ENCODE measurements at regions not wholly inside any gene's neighbourhood (a gene's known extent, or its start where the extent isn't known, plus 50 kb on each side); places are given as distances from the start of the nearest gene placed in this dataset.

DNA sequence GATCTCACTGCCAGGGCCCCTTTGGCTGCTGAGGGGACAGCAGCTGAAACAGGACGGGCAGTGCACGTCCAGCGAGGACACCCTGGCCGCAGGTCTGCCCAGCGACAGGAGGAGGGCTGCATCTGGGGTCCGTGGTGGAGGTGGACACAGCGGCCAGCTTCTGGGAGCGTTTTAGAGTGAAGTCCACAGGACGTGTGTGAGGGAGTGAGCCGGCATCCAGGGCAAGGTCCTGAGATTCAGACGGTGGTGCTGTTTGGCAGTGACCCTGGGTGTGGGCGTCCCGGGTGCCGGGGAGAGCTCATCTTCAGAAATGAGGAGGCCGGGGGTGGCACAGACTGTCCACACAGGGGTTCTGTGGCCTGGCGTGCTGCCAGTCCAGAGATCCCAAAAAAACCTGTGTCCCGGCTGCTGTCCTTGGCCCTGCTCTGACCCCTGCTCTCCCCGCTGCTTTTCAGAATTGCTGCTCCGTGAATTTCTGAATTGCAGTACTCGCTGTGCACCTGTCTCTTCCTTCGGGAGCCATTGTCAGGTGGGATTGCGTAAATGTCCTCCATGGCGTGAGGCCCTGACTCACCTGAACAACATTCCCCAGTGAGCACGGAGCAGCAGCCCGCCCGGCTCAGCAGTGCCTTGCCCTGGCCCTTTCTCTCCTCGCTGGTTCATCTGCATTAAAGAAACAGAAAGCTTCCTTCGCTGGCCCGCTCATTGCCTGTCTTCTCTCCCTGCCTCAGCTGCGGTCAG, 183.5 kb upstream of the C14orf180 start:
- Histone ChIP-seq H3K27ac (no peak overlapping the region), H3K36me3 (no peaks in the 10 kb centered on the region), H3K4me3 (replicated peaks in 1 of 3) (no peak overlapping the region), H3K27me3 (no peaks in the 10 kb centered on the region), H3K9me3 (no peaks in the 10 kb centered on the region), H3K4me1 (peaks cover 0 to 6% of the 10 kb centered on the region in 2 donors)
- WGBS, 2 donors: 84 to 89% methylated on average over 27 to 30 of the region's 30 CpGs
- no peak for DNase-seq
- intact Hi-C loops (cut with DNase I): no loop called here
- no peak for TF ChIP-seq POLR2A (IDR thresholded peaks at IDR 0.05)
- TF ChIP-seq, protein P1, sequence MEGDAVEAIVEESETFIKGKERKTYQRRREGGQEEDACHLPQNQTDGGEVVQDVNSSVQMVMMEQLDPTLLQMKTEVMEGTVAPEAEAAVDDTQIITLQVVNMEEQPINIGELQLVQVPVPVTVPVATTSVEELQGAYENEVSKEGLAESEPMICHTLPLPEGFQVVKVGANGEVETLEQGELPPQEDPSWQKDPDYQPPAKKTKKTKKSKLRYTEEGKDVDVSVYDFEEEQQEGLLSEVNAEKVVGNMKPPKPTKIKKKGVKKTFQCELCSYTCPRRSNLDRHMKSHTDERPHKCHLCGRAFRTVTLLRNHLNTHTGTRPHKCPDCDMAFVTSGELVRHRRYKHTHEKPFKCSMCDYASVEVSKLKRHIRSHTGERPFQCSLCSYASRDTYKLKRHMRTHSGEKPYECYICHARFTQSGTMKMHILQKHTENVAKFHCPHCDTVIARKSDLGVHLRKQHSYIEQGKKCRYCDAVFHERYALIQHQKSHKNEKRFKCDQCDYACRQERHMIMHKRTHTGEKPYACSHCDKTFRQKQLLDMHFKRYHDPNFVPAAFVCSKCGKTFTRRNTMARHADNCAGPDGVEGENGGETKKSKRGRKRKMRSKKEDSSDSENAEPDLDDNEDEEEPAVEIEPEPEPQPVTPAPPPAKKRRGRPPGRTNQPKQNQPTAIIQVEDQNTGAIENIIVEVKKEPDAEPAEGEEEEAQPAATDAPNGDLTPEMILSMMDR (IDR thresholded peaks at IDR 0.05): no peak

DNA sequence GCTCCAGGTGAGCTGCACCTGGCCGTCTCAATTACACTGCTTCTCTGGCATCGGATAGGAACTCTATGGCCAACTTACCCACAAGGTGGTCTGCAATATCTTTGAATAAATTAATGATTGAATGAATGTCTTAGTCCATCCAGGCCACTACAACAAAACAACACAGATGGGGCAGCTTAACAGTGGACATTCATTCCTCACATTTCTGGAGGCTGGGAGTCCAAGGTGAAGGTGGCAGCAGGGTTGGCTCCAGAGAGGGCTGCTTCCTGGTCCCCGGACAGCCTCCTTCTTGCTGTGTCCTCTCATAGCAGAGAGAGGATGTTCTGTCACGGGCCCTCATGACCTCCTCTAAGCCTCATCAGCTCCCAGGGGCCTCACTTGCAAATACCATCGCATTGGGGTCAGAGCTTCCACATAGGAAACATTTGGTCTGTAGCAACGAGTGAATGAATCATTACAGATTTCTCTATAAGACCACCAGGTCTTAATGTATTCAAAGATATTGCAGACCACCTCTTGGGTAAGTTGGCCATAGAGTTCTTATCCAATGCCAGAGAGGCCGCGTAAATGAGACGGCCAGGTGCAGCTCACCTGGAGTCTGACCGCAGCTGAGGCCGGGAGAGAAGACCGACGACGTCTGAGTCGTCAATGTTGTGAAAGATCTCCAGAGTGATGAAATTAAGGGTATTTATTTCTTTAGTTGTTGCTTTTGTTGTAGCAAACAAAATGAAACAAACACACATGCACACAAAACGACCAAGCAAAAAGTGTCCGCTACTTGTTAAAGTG, 182.7 kb upstream of the C14orf180 start:
- intact Hi-C loops (cut with DNase I): no loop called here
- no peak for DNase-seq
- H3K9me3 ChIP-seq: no peaks in the 10 kb centered on the region
- no peak overlapping the region for H3K27ac ChIP-seq
- WGBS, 2 donors: 86 to 89% methylated on average over 17 of the region's 17 CpGs
- TF ChIP-seq, protein P1 (IDR thresholded peaks at IDR 0.05): no peak
- peaks cover 0 to 6% of the 10 kb centered on the region in 2 donors for H3K4me1 ChIP-seq
- H3K27me3 ChIP-seq: no peaks in the 10 kb centered on the region
- no peaks in the 10 kb centered on the region for H3K36me3 ChIP-seq
- no peak overlapping the region for H3K4me3 ChIP-seq (replicated peaks in 1 of 3)

GRCh38 chr14:104397956-104398355, 181.6 kb upstream of the C14orf180 start:
- H3K27me3 ChIP-seq: no peaks in the 10 kb centered on the region
- H3K4me1 ChIP-seq: peaks cover 0 to 6% of the 10 kb centered on the region in 2 donors
- H3K4me3 ChIP-seq (replicated peaks in 1 of 3): no peak overlapping the region
- TF ChIP-seq POLR2A (IDR thresholded peaks at IDR 0.05): no peak
- TF ChIP-seq, protein P1 (IDR thresholded peaks at IDR 0.05): no peak
- H3K9me3 ChIP-seq: no peaks in the 10 kb centered on the region
- no peak for DNase-seq
- intact Hi-C loops (cut with DNase I): no loop called here
- no peak overlapping the region for H3K27ac ChIP-seq
- H3K36me3 ChIP-seq: no peaks in the 10 kb centered on the region
- 94 to 99% methylated on average over 2 of the region's 2 CpGs for WGBS, 2 donors

- TF ChIP-seq, protein P1 (IDR thresholded peaks at IDR 0.05): no peak
- no peak for TF ChIP-seq POLR2A (IDR thresholded peaks at IDR 0.05)
- no peak for DNase-seq
- intact Hi-C loops (cut with DNase I): no loop called here
- Histone ChIP-seq H3K9me3 (no peaks in the 10 kb centered on the region), H3K27ac (no peak overlapping the region), H3K4me3 (replicated peaks in 1 of 3) (no peak overlapping the region), H3K27me3 (no peaks in the 10 kb centered on the region), H3K36me3 (no peaks in the 10 kb centered on the region), H3K4me1 (peaks cover 0 to 2% of the 10 kb centered on the region in 2 donors)
- 82% methylated on average over 7 of the region's 7 CpGs for WGBS, 2 donors
These were observed 180.9 kb upstream of the C14orf180 start for GRCh38 chr14:104398656-104399055.
